DMS153 (cell line): ENCODE measurements at regions not wholly inside any gene's neighbourhood (a gene's known extent, or its start where the extent isn't known, plus 50 kb on each side); places are given as distances from the start of the nearest gene placed in this dataset.

Source experiments
- DNase-seq: peaks from one replicate; lab custom pipeline; 2025; lab: John Stamatoyannopoulos, UW

- no peak for DNase-seq
Measured at GRCh38 chr9:13395156-13395555, 115.7 kb upstream of the MPDZ start.

GRCh38 chr9:13388157-13388556 is 108.7 kb upstream of the MPDZ start:
- DNase-seq, result no peak

GRCh38 chr9:13387734-13388067 is 108.2 kb upstream of the MPDZ start:
- no peak for DNase-seq

GRCh38 chr9:13386935-13387733 is 107.6 kb upstream of the MPDZ start:
- DNase-seq, result no peak

- no peak for DNase-seq
Measured at GRCh38 chr9:13386316-13386715, 106.8 kb upstream of the MPDZ start.

- no peak for DNase-seq
Measured at GRCh38 chr9:13383855-13384254, 104.4 kb upstream of the MPDZ start.

- DNase-seq, result no peak
Measured at GRCh38 chr9:13383216-13383615, 103.7 kb upstream of the MPDZ start.

GRCh38 chr9:13382595-13382994 is 103.1 kb upstream of the MPDZ start:
- DNase-seq, result no peak

- DNase-seq, result no peak
Measured at GRCh38 chr9:13380903-13381302, 101.4 kb upstream of the MPDZ start.

GRCh38 chr9:13378154-13378553 is 98.7 kb upstream of the MPDZ start:
- DNase-seq, result no peak

GRCh38 chr9:13377171-13377925 is 97.9 kb upstream of the MPDZ start:
- DNase-seq, result peak; percentile 34

GRCh38 chr9:13372510-13372909 is 93.0 kb upstream of the MPDZ start:
- no peak for DNase-seq

- peak; percentile 27 for DNase-seq
Measured at GRCh38 chr9:13369431-13369830, 89.9 kb upstream of the MPDZ start.

GRCh38 chr9:13367784-13368183 is 88.3 kb upstream of the MPDZ start:
- DNase-seq, result no peak

- no peak for DNase-seq
Measured at GRCh38 chr9:13364271-13365000, 84.9 kb upstream of the MPDZ start.

GRCh38 chr9:13361076-13361475 is 81.6 kb upstream of the MPDZ start:
- DNase-seq, result no peak

- DNase-seq, result no peak
Measured at GRCh38 chr9:13360188-13360587, 80.7 kb upstream of the MPDZ start.

- DNase-seq, result no peak
Measured at GRCh38 chr9:13358128-13358527, 78.6 kb upstream of the MPDZ start.

- DNase-seq, result peak; percentile 66
Measured at GRCh38 chr9:13354733-13355132, 75.2 kb upstream of the MPDZ start.

- no peak for DNase-seq
Measured at GRCh38 chr9:13352451-13352979, 73.0 kb upstream of the MPDZ start.

GRCh38 chr9:13351778-13352386 is 72.4 kb upstream of the MPDZ start:
- peak; percentile 22 for DNase-seq

- no peak for DNase-seq
Measured at GRCh38 chr9:13332571-13332970, 53.1 kb upstream of the MPDZ start.
